HCT116 (cell line): ENCODE measurements at regions not wholly inside any gene's neighbourhood (a gene's known extent, or its start where the extent isn't known, plus 50 kb on each side); places are given as distances from the start of the nearest gene placed in this dataset.
"Not testable (repeated sequence)": the region's sequence is repeated elsewhere in the genome, so short reads cannot be mapped to it uniquely, and the experiment has no call there.

Experiments used
- ATAC-seq: fragments of 200-7000 bp; cut with Tn5 transposase; 2 replicates; pipeline ENCODE4 v1.9.1; 2020; ENCODE audit warnings: mild to moderate bottlenecking, moderate library complexity
- BruUV-seq: library from RNA; stranded (reverse); fragments of 400-500 nt; replicated peaks from 2 replicates; lab custom pipeline; 2021; lab: Mats Ljungman, UMichigan
- CTCF ChIA-PET: fragments of 300-600 bp; sonication (Branson Sonifier 250); formaldehyde crosslinking; loops from one replicate; lab custom pipeline; 2021; ENCODE audit warnings: antibody characterized with exemption; lab: Charles Lee
- POLR2A ChIA-PET: fragments of 300-600, 350-600 bp; sonication (Branson Sonifier 250); formaldehyde crosslinking; loops from one replicate; lab custom pipeline; 2021; ENCODE audit warnings: antibody characterized with exemption; lab: Charles Lee
- RAD21 ChIA-PET, 2 experiments: fragments of 300-600 bp; sonication (Branson Sonifier 250); formaldehyde crosslinking; loops; one replicate each; lab custom pipeline; 2023; ENCODE audit warnings: low total read pairs in 2 of 2; ENCODE audit not compliant: uncharacterized antibody in 2 of 2, unreplicated experiment in 2 of 2, low non-redundant PET in 1 of 2; lab: Charles Lee
- DNase-seq: peaks from one replicate; pipeline ENCODE4 v3.0.0-alpha.2; 2010; ENCODE audit warnings: low read depth, low spot score
- H2AFZ ChIP-seq: fragments of 200-600 bp; shearing (Covaris generic), sonication (generic); 2 replicates; pipeline ENCODE4 v1.6.1; 2017; ENCODE audit warnings: low read depth, mixed run types, mixed read lengths, antibody characterized with exemption, low read length; ENCODE audit not compliant: poor library complexity, severe bottlenecking
- H3K27ac ChIP-seq: 2 replicates; pipeline ENCODE4 v1.5.1; 2012; ENCODE audit warnings: low read depth, low read length
- H3K27me3 ChIP-seq: fragments of 200-600 bp; sonication (generic); 2 replicates; pipeline ENCODE4 v1.6.1; 2016; ENCODE audit warnings: mixed run types, low read length, mixed read lengths; ENCODE audit not compliant: insufficient read depth
- H3K36me3 ChIP-seq, 2 experiments: fragments of 200-500 bp in 1 of 2; fragments of 200-600 bp in 1 of 2; sonication (Bioruptor generic) in 1 of 2; sonication (generic) in 1 of 2; 2 replicates each; pipeline versions ENCODE4 v1.5.1 to v1.6.1; 2014 to 2016; ENCODE audit warnings: low read length in 2 of 2, inconsistent platforms in 1 of 2, mixed read lengths in 1 of 2, mixed run types in 1 of 2; ENCODE audit not compliant: insufficient read depth in 2 of 2, control insufficient read depth in 1 of 2
- H3K4me1 ChIP-seq, 2 experiments: fragments of 200-600 bp in 1 of 2; sonication (generic) in 1 of 2; 2 replicates each; pipeline versions ENCODE4 v1.5.1 to v1.6.1; 2012 to 2017; ENCODE audit warnings: low read length in 2 of 2, inconsistent platforms in 1 of 2, mild to moderate bottlenecking in 1 of 2, mixed read lengths in 1 of 2, mixed run types in 1 of 2, moderate library complexity in 1 of 2; ENCODE audit not compliant: insufficient read depth in 2 of 2, control insufficient read depth in 1 of 2
- H3K4me2 ChIP-seq: fragments of 200-600 bp; sonication (generic); 2 replicates; pipeline ENCODE4 v1.6.1; 2017; ENCODE audit warnings: mixed run types, low read length, mixed read lengths
- H3K4me3 ChIP-seq, 2 experiments: fragments of 200-600 bp in 1 of 2; sonication (generic) in 1 of 2; replicated peaks in 1 of 2; 2 replicates each; pipeline ENCODE4 v1.5.1; 2011 to 2016; ENCODE audit warnings: low read length in 2 of 2, control low read depth in 1 of 2, low read depth in 1 of 2, mild to moderate bottlenecking in 1 of 2, mixed read lengths in 1 of 2, mixed run types in 1 of 2
- H3K79me2 ChIP-seq: fragments of 200-600 bp; sonication (generic); 2 replicates; pipeline ENCODE4 v1.6.1; 2017; ENCODE audit warnings: mild to moderate bottlenecking, mixed run types, low read length, moderate library complexity, mixed read lengths; ENCODE audit not compliant: insufficient read depth
- H3K9ac ChIP-seq: fragments of 200-600 bp; sonication (generic); 2 replicates; pipeline ENCODE4 v1.6.1; 2016; ENCODE audit warnings: low read length, mixed read lengths
- H3K9me2 ChIP-seq: fragments of 200-600 bp; sonication (generic), shearing (Covaris generic); 2 replicates; pipeline ENCODE4 v1.6.1; 2017; ENCODE audit warnings: mixed run types, mild to moderate bottlenecking, moderate library complexity; ENCODE audit not compliant: insufficient read depth
- H3K9me3 ChIP-seq, 2 experiments: fragments of 200-500 bp in 1 of 2; fragments of 200-600 bp in 1 of 2; sonication (Bioruptor generic) in 1 of 2; sonication (generic) in 1 of 2; 2 replicates each; pipeline ENCODE4 v1.6.1; 2014 to 2017; ENCODE audit warnings: low read length in 2 of 2, mixed read lengths in 2 of 2, inconsistent platforms in 1 of 2, low read depth in 1 of 2, mild to moderate bottlenecking in 1 of 2, mixed run types in 1 of 2, moderate library complexity in 1 of 2; ENCODE audit not compliant: control insufficient read depth in 1 of 2, insufficient read depth in 1 of 2
- H4K20me1 ChIP-seq: fragments of 200-600 bp; sonication (generic), shearing (Covaris generic); 2 replicates; pipeline ENCODE4 v1.6.1; 2017; ENCODE audit warnings: mixed run types, mild to moderate bottlenecking, moderate library complexity; ENCODE audit not compliant: insufficient read depth
- CEBPB ChIP-seq: IDR thresholded peaks from 2 replicates; pipeline ENCODE4 v1.6.1; 2012; ENCODE audit warnings: low read depth
- CTCF ChIP-seq, 3 experiments: fragments of 200-600 bp in 1 of 3; sonication (generic) in 1 of 3; IDR thresholded peaks in 2 of 3; conservative IDR thresholded peaks in 1 of 3; 2 replicates each; pipeline ENCODE4 v1.5.1; 2012 to 2017; ENCODE audit warnings: low read depth in 2 of 3, low read length in 2 of 3, antibody characterized with exemption in 1 of 3, borderline replicate concordance in 1 of 3, control low read depth in 1 of 3, mild to moderate bottlenecking in 1 of 3, mixed read lengths in 1 of 3, mixed run types in 1 of 3, moderate library complexity in 1 of 3; ENCODE audit not compliant: insufficient read depth in 1 of 3
- EGR1 ChIP-seq: IDR thresholded peaks from 2 replicates; pipeline ENCODE4 v1.6.1; 2012; ENCODE audit warnings: low read depth
- EZH2 ChIP-seq: fragments of 200-600 bp; sonication (generic); IDR thresholded peaks from 2 replicates; pipeline ENCODE4 v1.6.1; 2017; ENCODE audit warnings: antibody characterized with exemption, mixed run types
- JUND ChIP-seq: IDR thresholded peaks from 2 replicates; pipeline ENCODE4 v1.6.1; 2012
- RAD21 ChIP-seq: IDR thresholded peaks from 2 replicates; pipeline ENCODE4 v1.6.1; 2012; ENCODE audit warnings: low read depth, mild to moderate bottlenecking
- SP1 ChIP-seq: IDR thresholded peaks from 2 replicates; pipeline ENCODE4 v1.6.1; 2012; ENCODE audit warnings: low read depth
- YY1 ChIP-seq: IDR thresholded peaks from 2 replicates; pipeline ENCODE4 v1.6.1; 2011; ENCODE audit warnings: low read length, low read depth, moderate library complexity, mild to moderate bottlenecking; ENCODE audit not compliant: insufficient replicate concordance; ENCODE audit errors: extremely low read depth
- ZBTB33 ChIP-seq: IDR thresholded peaks from 2 replicates; pipeline ENCODE4 v1.6.1; 2011; ENCODE audit warnings: mild to moderate bottlenecking, low read length, moderate library complexity; ENCODE audit not compliant: insufficient replicate concordance; ENCODE audit errors: extremely low read depth
- intact Hi-C: fragments of 100-400 bp; cut with micrococcal nuclease; formaldehyde crosslinking; loops from 2 replicates; pipeline ENCODE4 v1.10.0; 2022

- Histone ChIP-seq H3K9me2 (no peaks in the 10 kb centered on the region), H3K4me3 (no peak overlapping the region), H3K4me1 (no peaks in the 10 kb centered on the region), H3K27me3 (no peaks in the 10 kb centered on the region), H3K36me3 (no peaks in the 10 kb centered on the region), H3K9ac (no peak overlapping the region), H3K27ac (no peak overlapping the region), H3K9me3 (no peaks in the 10 kb centered on the region), H2AFZ (no peak overlapping the region), H3K79me2 (no peaks in the 10 kb centered on the region), H3K4me2 (no peak overlapping the region), H4K20me1 (no peaks in the 10 kb centered on the region)
- ChIA-PET CTCF (no interaction called here), POLR2A (no interaction called here), RAD21 (no interaction called here)
- DNase-seq (no peak), ATAC-seq (no peak)
- no peak for TF ChIP-seq ZBTB33
- no peak for TF ChIP-seq RAD21
- TF ChIP-seq EZH2 = no peak
- no peak for TF ChIP-seq CTCF (IDR thresholded peaks at IDR 0.05 in 2 of 3, conservative IDR thresholded peaks at IDR 0.05 in 1 of 3; ENCODE audit: borderline replicate concordance in 1 of 3, insufficient read depth in 1 of 3, low read depth in 2 of 3, low read length in 2 of 3)
- no peak for TF ChIP-seq SP1
- TF ChIP-seq JUND = no peak
- no peak for TF ChIP-seq CEBPB
- no peak for TF ChIP-seq EGR1
- no peak for TF ChIP-seq YY1
- no TSS peak for BruUV-seq
- intact Hi-C loops = no loop called here
Measured at GRCh38 chr12:87332987-87333726, 696.0 kb downstream of the C12orf50 start.

GRCh38 chr12:87330071-87330555 lies 699.1 kb downstream of the C12orf50 start:
- ATAC-seq, H3K9me3 ChIP-seq, POLR2A ChIA-PET, H4K20me1 ChIP-seq, DNase-seq, H3K4me3 ChIP-seq, H3K4me2 ChIP-seq, H3K9me2 ChIP-seq, H3K9ac ChIP-seq, H3K27me3 ChIP-seq, RAD21 ChIA-PET, H3K36me3 ChIP-seq, H2AFZ ChIP-seq, CTCF ChIA-PET, H3K4me1 ChIP-seq, BruUV-seq, H3K27ac ChIP-seq, intact Hi-C loops, H3K79me2 ChIP-seq: not testable (repeated sequence)
